HFFc6 (cell line): ENCODE measurements at regions not wholly inside any gene's neighbourhood (a gene's known extent, or its start where the extent isn't known, plus 50 kb on each side); places are given as distances from the start of the nearest gene placed in this dataset.

Source experiments
- DNase-seq: peaks from one replicate; pipeline ENCODE4 v3.0.0-alpha.2; 2018
- H3K27ac Mint-ChIP-seq: 2 replicates; pipeline ENCODE4 v1.8.0; 2020; ENCODE audit warnings: mild to moderate bottlenecking, mixed read lengths
- H3K27me3 Mint-ChIP-seq: 2 replicates; pipeline ENCODE4 v1.8.0; 2021; ENCODE audit warnings: mild to moderate bottlenecking, moderate library complexity, mixed read lengths; ENCODE audit not compliant: insufficient read depth
- H3K36me3 Mint-ChIP-seq: 2 replicates; pipeline ENCODE4 v1.8.0; 2021; ENCODE audit warnings: low read depth, mixed read lengths
- H3K4me1 Mint-ChIP-seq: 2 replicates; pipeline ENCODE4 v1.8.0; 2020; ENCODE audit warnings: low read depth, mixed read lengths
- H3K4me3 Mint-ChIP-seq: 2 replicates; pipeline ENCODE4 v1.8.0; 2020; ENCODE audit warnings: mild to moderate bottlenecking, moderate library complexity, mixed read lengths
- H3K9me3 Mint-ChIP-seq: 2 replicates; pipeline ENCODE4 v1.8.0; 2020; ENCODE audit warnings: mild to moderate bottlenecking, mixed read lengths
- TF ChIP-seq, protein P1 (sequence below): fragments of 200-600 bp; sonication (generic); IDR thresholded peaks from 2 replicates; pipeline ENCODE4 v1.5.0; 2021; ENCODE audit warnings: antibody characterized with exemption, mild to moderate bottlenecking

DNA sequence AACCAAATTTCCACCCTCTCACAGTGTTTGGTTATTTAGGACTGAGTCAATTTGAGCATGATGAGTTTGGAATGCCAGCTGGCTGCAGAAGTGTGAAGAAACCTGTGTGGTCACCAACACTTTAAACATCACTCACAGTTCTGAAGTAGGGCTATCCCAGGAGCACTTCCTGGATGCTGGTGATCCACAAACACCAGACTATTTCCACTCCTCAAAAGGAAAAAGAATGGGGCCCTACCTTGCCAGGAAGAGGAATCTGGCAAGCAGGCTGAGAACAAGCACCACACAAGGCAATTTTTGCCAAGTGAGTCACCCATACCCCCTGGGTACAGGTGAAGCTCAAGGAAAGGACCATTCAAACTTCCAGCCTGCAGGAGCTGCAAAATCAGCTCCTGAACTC lies 294.2 kb upstream of the PTGER4 start:
- Mint-ChIP-seq H3K4me1 (peaks cover 77% of the 10 kb centered on the region), H3K27ac (0 out of 2 replicates have a peak overlapping the region, but pooled peaks have one; percentile 10), H3K36me3 (no peaks in the 10 kb centered on the region), H3K4me3 (no peak overlapping the region), H3K9me3 (no peaks in the 10 kb centered on the region), H3K27me3 (no peaks in the 10 kb centered on the region; the same call in 1 of the 2 replicates)
- no peak for DNase-seq
- TF ChIP-seq, protein P1, sequence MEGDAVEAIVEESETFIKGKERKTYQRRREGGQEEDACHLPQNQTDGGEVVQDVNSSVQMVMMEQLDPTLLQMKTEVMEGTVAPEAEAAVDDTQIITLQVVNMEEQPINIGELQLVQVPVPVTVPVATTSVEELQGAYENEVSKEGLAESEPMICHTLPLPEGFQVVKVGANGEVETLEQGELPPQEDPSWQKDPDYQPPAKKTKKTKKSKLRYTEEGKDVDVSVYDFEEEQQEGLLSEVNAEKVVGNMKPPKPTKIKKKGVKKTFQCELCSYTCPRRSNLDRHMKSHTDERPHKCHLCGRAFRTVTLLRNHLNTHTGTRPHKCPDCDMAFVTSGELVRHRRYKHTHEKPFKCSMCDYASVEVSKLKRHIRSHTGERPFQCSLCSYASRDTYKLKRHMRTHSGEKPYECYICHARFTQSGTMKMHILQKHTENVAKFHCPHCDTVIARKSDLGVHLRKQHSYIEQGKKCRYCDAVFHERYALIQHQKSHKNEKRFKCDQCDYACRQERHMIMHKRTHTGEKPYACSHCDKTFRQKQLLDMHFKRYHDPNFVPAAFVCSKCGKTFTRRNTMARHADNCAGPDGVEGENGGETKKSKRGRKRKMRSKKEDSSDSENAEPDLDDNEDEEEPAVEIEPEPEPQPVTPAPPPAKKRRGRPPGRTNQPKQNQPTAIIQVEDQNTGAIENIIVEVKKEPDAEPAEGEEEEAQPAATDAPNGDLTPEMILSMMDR = no peak

DNA sequence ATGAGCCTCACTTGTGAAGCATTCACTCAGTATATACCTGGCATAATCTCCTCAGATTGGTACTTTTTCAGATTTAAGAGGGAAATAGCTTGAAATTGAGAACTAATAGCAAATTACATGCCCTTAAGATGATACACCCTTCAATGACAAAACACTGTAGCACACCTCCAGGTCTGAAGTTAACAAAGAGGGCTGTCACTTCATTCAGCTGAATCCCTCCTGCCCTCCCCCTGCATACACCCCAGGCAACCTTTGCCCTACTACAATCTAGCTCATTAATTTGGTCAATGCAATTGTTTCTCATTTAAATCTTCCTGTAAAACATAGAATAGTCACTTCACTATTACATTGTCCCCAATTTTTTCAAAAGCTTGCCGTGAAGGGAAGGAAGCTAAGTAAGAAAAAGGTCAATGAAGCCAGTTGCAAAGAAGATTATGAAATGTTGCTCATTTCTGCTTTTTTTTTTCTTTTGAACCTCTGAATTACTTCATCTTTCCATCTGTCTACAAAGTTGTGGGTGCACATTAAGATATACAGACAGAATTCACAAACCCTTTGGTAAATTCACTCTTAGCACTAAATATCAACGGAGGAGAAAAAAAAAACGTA lies 294.8 kb upstream of the PTGER4 start:
- no peak for DNase-seq
- Mint-ChIP-seq H3K27me3 (no peaks in the 10 kb centered on the region; the same call in 1 of the 2 replicates), H3K9me3 (no peaks in the 10 kb centered on the region), H3K36me3 (peaks cover 5% of the 10 kb centered on the region), H3K27ac (peak overlapping the region; percentile 92; the same call in 1 of the 2 replicates), H3K4me3 (no peak overlapping the region; the same call in 1 of the 2 replicates), H3K4me1 (peaks cover 72% of the 10 kb centered on the region)
- TF ChIP-seq, protein P1 = no peak

DNA sequence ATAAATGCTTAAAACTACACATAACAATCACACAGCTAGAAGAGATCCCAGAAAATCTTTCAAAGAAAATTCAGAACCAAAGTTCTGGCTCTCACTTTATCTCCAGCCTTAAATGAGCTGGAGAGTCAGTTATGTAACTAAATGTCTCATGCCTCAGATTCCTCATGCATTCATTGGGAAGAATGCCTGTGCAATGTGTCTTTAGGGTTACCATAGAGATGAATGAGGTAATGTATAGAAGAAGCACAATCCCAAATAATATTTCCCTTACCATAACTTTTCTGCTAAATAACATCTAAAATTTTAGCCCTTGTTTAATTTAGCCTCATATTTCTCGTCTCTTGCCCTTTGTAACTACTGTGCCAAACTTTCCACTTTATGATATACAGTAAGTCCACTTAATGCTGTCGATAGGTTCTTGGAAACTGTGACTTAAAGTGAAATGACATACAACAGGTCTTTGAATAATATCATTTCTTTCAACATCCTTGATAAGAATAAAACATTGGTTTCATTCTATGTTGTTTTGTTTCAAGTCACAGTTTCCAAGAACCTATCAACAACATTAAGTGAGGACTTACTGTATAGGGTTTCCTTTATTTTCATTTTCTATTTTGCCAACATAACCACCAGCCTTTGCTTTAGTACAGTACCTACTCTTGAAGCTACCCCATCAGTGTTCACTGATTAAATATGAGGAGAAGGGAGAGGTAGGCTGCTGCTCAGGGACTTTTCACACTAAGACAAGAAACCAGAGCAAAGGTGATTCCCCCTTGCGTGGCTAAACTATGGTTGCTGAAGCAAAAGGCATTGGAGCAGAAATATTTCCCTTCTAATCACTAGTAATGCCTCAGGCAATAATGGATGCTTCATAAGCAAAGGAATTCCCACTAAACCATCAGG lies 295.7 kb upstream of the PTGER4 start:
- DNase-seq = peak; percentile 80
- H3K9me3 Mint-ChIP-seq = no peaks in the 10 kb centered on the region
- peaks cover 63% of the 10 kb centered on the region for H3K4me1 Mint-ChIP-seq
- peaks cover 8% of the 10 kb centered on the region for H3K36me3 Mint-ChIP-seq
- H3K4me3 Mint-ChIP-seq = peak overlapping the region; percentile 64
- no peaks in the 10 kb centered on the region; the same call in 1 of the 2 replicates for H3K27me3 Mint-ChIP-seq
- H3K27ac Mint-ChIP-seq = peak overlapping the region; percentile 92
- TF ChIP-seq, protein P1 = no peak

DNA sequence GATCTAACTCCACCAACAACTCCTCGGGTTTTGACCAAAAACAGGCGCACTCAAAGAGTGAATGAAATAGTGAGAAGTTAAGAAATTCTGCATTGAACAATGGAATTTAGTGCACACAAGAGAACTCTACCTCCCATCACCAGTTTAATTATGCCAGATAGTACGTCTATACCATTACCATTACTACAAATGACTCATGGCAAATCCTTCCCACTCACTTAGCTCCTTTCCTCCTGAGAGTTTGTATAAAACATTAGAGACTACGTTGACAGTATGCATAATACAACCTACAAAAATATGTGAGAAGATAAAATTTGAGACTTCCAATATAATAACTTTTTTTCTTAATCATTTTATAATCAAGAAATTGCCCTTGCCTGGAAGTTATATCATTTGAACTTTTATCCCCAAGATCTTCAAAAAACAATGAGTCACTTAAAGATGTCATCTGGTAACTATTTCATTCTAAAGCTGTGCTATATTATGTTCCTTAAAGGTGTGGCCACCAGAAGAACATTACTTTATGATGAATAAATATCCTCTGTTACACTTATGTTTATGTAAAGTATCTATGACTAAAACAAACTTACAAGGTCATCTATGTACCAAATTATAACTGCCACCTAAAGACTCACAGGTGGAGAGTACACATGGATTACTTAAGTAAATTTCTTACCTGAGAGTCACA lies 297.9 kb upstream of the PTGER4 start:
- Mint-ChIP-seq H3K36me3 (peaks cover 8% of the 10 kb centered on the region), H3K4me3 (no peak overlapping the region), H3K4me1 (peaks cover 57% of the 10 kb centered on the region), H3K27me3 (no peaks in the 10 kb centered on the region), H3K27ac (peak overlapping the region; percentile 40; the same call in 1 of the 2 replicates), H3K9me3 (no peaks in the 10 kb centered on the region)
- TF ChIP-seq, protein P1 = no peak
- DNase-seq = peak; percentile 51

DNA sequence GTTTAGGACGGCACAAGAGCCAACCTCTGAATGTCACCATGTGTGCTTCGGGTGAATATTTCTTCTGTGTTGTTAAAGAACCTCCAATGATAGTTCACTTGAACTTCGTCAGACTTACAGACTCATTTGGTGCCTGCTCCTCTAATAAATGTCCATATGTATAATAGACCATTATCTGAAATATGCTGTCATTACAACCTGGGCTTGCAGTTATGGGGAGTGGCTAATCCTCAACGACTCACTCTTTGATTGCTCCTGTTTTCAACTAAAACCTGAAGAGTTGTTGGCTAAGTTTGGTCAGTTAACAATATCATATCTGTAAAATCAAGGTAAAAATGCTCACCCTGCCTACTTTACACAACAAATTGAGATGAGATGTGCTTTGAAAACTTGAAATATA lies 298.7 kb upstream of the PTGER4 start:
- no peak for DNase-seq
- Mint-ChIP-seq H3K27ac (no peak overlapping the region), H3K9me3 (no peaks in the 10 kb centered on the region), H3K27me3 (no peaks in the 10 kb centered on the region), H3K4me3 (no peak overlapping the region), H3K4me1 (peaks cover 52% of the 10 kb centered on the region), H3K36me3 (peaks cover 8% of the 10 kb centered on the region)
- TF ChIP-seq, protein P1 = no peak
